ENCODE measurements at regions not wholly inside any gene's neighbourhood (a gene's known extent, or its start where the extent isn't known, plus 50 kb on each side); places are given as distances from the start of the nearest gene placed in this dataset.

DNA sequence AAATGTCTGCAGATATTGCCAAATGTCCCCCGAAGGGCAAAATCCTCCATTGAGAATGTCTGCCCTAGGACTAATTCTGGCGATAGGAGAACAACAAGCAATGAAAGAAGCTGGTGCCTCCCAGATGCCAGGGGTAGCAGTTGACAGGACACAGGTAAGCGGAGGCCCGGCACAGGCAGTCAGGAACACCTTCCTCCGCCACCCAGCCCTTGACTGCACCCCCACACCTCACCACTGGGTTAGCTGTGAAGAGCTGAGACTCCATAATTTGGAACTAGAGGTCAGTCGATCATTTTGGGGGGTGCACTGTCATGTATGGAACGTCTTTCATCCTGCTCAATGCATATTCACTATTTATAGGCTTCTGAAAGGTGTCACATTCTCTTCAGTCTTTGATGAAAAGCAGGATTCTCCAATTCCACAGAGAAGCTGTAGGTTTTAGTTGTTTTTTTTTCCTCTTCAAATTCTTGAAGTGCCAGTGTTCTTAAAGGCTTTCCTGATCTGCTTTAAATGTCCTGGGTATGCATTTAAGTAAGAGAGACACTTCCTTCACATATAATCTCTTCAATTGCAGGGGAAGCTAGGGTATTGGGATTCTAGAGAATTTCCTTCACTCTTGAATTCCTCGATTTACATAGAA is 111.6 kb upstream of the ZFP42 start:
- DNase-seq (ENCODE audit: insufficient read length, low spot score) (no peak), FAIRE-seq (no peak)
- TF ChIP-seq, protein P1, sequence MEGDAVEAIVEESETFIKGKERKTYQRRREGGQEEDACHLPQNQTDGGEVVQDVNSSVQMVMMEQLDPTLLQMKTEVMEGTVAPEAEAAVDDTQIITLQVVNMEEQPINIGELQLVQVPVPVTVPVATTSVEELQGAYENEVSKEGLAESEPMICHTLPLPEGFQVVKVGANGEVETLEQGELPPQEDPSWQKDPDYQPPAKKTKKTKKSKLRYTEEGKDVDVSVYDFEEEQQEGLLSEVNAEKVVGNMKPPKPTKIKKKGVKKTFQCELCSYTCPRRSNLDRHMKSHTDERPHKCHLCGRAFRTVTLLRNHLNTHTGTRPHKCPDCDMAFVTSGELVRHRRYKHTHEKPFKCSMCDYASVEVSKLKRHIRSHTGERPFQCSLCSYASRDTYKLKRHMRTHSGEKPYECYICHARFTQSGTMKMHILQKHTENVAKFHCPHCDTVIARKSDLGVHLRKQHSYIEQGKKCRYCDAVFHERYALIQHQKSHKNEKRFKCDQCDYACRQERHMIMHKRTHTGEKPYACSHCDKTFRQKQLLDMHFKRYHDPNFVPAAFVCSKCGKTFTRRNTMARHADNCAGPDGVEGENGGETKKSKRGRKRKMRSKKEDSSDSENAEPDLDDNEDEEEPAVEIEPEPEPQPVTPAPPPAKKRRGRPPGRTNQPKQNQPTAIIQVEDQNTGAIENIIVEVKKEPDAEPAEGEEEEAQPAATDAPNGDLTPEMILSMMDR (IDR thresholded peaks at IDR 0.05; ENCODE audit: insufficient read depth, missing control alignments), result no peak

DNA sequence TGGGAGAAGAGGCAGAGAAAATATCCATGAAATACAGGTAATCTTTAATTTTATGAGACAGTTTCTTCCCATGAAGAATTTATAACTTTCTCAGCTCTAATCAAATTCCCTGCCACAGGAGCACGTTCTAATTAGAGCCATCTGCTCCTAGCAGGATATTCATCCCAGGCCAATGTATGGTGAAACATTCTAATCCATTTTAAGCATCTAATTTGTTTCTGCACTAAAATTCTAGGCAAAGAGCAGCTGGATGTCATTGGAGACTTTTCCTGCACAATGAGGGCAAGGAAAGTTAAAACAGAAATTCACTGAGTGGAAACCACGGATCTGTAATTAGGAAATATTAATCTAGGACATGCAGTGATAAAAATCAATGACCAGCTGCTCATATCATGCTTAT is 107.7 kb upstream of the ZFP42 start:
- no peak for FAIRE-seq
- DNase-seq (ENCODE audit: insufficient read length, low spot score), result no peak
- TF ChIP-seq, protein P1 (IDR thresholded peaks at IDR 0.05; ENCODE audit: insufficient read depth, missing control alignments), result no peak

DNA sequence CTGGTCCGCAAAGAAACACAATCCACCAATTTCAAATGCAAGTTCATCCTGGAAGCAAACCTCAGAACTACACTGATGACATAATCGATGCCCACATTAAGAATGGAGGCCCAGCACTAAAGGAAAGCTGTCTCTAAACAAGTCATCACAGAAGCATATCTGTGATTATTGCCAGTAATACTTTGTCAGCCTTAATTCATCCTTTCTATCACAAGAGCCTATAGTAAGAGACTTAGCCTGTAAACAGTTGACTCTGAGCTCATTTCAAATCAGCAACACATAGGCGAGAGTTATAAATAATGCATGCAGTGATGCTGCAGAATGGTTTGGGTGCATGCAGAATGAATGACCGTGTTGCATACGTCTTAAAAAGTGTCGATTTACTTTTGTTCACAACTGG is 105.9 kb upstream of the ZFP42 start:
- no peak for DNase-seq (ENCODE audit: insufficient read length, low spot score)
- FAIRE-seq, result no peak
- TF ChIP-seq, protein P1 (IDR thresholded peaks at IDR 0.05; ENCODE audit: insufficient read depth, missing control alignments), result no peak

DNA sequence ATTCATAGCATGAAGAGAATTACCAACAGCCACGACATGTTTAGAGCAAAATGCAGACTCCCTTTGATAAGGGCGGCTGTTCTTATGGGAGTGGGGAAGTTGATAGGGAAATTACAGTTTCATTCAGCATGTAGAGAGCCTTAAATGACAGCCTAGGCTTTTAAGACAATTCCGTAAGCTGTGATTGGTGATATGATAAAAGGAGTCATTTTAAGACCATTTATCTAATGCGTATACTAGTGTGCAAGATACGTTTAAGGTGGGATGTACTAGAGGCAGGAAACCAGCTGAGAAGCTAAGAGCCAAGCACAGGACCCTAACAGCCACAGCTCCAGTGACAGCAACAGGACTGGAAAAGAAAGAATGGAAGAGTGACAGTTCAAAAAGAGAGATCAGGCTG is 102.2 kb upstream of the ZFP42 start:
- DNase-seq (ENCODE audit: insufficient read length, low spot score) (no peak), FAIRE-seq (no peak)
- TF ChIP-seq, protein P1 (IDR thresholded peaks at IDR 0.05; ENCODE audit: insufficient read depth, missing control alignments), result no peak

DNA sequence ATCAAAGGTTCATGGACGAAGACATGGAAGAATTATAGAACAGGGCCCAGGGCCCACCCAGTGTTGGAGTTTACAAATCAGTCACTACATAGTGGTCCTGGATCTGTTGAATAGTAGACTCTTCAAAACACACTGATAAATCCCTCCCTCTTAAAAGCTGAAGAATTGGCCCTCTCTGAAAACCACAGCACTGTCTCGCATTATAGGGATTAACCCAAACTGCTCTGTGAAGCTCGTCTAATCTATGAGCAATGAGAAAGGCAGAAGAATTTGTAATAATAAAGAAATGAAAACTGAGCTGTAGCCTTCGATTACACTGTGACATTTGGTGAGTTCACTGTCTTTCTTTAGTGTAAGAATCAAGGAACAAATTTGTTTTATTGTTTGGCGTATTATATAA is 92.5 kb upstream of the ZFP42 start:
- DNase-seq (ENCODE audit: insufficient read length, low spot score) (no peak), FAIRE-seq (no peak)
- TF ChIP-seq, protein P1 (IDR thresholded peaks at IDR 0.05; ENCODE audit: insufficient read depth, missing control alignments), result no peak

DNA sequence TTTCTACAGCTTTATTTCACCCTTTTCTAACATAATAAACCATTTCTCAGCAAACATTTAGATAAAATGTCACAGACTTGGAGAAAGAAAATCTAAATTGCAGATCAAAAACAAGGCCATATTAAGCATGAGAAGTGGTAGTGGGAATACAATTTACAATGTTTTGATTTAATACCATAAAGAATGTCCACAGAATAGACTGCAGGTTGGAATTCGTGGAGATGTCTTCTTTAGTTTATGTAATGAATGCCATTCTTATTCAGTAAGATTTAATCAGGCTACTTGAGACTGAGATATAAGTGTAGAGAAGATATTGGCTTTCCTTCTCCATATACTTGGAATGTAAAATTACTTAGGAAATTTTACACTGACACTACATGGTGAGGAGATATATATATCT is 91.9 kb upstream of the ZFP42 start:
- DNase-seq (ENCODE audit: insufficient read length, low spot score) (no peak), FAIRE-seq (no peak)
- TF ChIP-seq, protein P1 (IDR thresholded peaks at IDR 0.05; ENCODE audit: insufficient read depth, missing control alignments), result no peak

DNA sequence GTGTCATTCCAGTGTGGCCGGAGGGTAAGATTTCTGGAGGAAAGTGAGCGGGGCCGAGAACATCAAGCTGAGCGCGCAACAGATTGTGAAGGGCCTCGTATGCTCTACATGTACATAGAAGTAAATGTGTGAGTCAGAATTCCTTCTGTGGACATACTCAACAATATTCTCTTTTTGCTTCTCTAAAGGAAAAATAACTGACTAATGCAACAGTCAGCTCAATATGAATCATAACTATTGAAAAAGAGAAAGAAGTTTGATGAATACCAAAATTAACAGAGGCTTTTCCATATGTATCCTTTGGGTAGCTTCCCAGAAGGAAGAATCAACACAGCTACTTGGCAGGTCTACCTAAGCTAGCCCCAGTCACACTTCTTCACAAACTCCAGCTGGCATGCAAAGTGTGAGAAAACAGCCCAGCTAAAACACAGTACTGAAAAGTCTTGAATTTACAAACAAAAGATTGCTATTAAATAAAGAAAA is 87.5 kb upstream of the ZFP42 start:
- FAIRE-seq, result no peak
- TF ChIP-seq, protein P1 (IDR thresholded peaks at IDR 0.05; ENCODE audit: insufficient read depth, missing control alignments), result no peak
- no peak for DNase-seq (ENCODE audit: insufficient read length, low spot score)
